MM.1S (cell line): ENCODE measurements at regions not wholly inside any gene's neighbourhood (a gene's known extent, or its start where the extent isn't known, plus 50 kb on each side); places are given as distances from the start of the nearest gene placed in this dataset.

ENCODE experiments used
- DNase-seq: peaks from one replicate; pipeline ENCODE4 v3.0.0-alpha.2; 2015
- H2AFZ ChIP-seq: fragments of 300-600 bp; sonication (generic); 2 replicates; pipeline ENCODE4 v1.6.0; 2016; ENCODE audit warnings: antibody characterized with exemption, low read length
- H3F3A ChIP-seq: fragments of 300-600 bp; sonication (generic); 2 replicates; pipeline ENCODE4 v1.6.1; 2016; ENCODE audit warnings: mild to moderate bottlenecking, antibody characterized with exemption, low read length, moderate library complexity, mixed read lengths; ENCODE audit not compliant: insufficient read depth
- H3K27ac ChIP-seq: fragments of 300-600 bp; sonication (generic); 2 replicates; pipeline ENCODE4 v1.5.1; 2016; ENCODE audit warnings: mild to moderate bottlenecking, low read length
- H3K27me3 ChIP-seq: fragments of 300-600 bp; sonication (generic); replicated peaks from 2 replicates; pipeline ENCODE4 v1.6.0; 2016; ENCODE audit warnings: low read length; ENCODE audit not compliant: insufficient read depth
- H3K36me3 ChIP-seq: fragments of 300-600 bp; sonication (generic); replicated peaks from 2 replicates; pipeline ENCODE4 v1.6.1; 2016; ENCODE audit warnings: mild to moderate bottlenecking, low read length, mixed read lengths; ENCODE audit not compliant: insufficient read depth
- H3K4me1 ChIP-seq: fragments of 300-600 bp; sonication (generic); 2 replicates; pipeline ENCODE4 v1.6.1; 2016; ENCODE audit warnings: low read length, mixed read lengths
- H3K4me2 ChIP-seq: fragments of 300-600 bp; sonication (generic); 2 replicates; pipeline ENCODE4 v1.6.0; 2016; ENCODE audit warnings: low read depth, low read length
- H3K4me3 ChIP-seq: fragments of 300-600 bp; sonication (generic); 2 replicates; pipeline ENCODE4 v1.5.1; 2016; ENCODE audit warnings: low read length, mixed read lengths
- H3K79me2 ChIP-seq: fragments of 300-600 bp; sonication (generic); 2 replicates; pipeline ENCODE4 v1.6.1; 2016; ENCODE audit warnings: mixed run types, low read length, mixed read lengths
- H3K9ac ChIP-seq: fragments of 300-600 bp; sonication (generic); 2 replicates; pipeline ENCODE4 v1.6.1; 2016; ENCODE audit warnings: low read length, mixed read lengths
- H3K9me2 ChIP-seq: fragments of 300-600 bp; sonication (generic); replicated peaks from 2 replicates; pipeline ENCODE4 v1.6.1; 2016; ENCODE audit warnings: mild to moderate bottlenecking, low read length, mixed read lengths; ENCODE audit not compliant: insufficient read depth
- H3K9me3 ChIP-seq: fragments of 300-600 bp; sonication (generic); replicated peaks from 2 replicates; pipeline ENCODE4 v1.6.1; 2016; ENCODE audit warnings: mild to moderate bottlenecking, low read length, mixed read lengths; ENCODE audit not compliant: insufficient read depth
- H4K20me1 ChIP-seq: fragments of 300-600 bp; sonication (generic); 2 replicates; pipeline ENCODE4 v1.6.1; 2016; ENCODE audit warnings: mild to moderate bottlenecking, low read length, moderate library complexity, mixed read lengths; ENCODE audit not compliant: insufficient read depth
- CTCF ChIP-seq: fragments of 300-600 bp; sonication (generic); IDR thresholded peaks from 2 replicates; pipeline ENCODE4 v1.5.1; 2016; ENCODE audit warnings: antibody characterized with exemption, low read length, mixed read lengths
- EZH2 ChIP-seq: fragments of 300-600 bp; sonication (generic); optimal IDR thresholded peaks from 2 replicates; pipeline ENCODE3; 2017; ENCODE audit warnings: low read depth, mild to moderate bottlenecking, antibody characterized with exemption, low read length, mixed read lengths
- EZH2phosphoT487 ChIP-seq: fragments of 300-600 bp; sonication (generic); IDR thresholded peaks from 2 replicates; pipeline ENCODE4 v1.6.1; 2018; ENCODE audit warnings: antibody characterized with exemption, low read length

GRCh38 chr12:5364036-5364770, 67.7 kb upstream of the NTF3 start:
- no peaks in the 10 kb centered on the region for H3K36me3 ChIP-seq
- H3K9me2 ChIP-seq: no peaks in the 10 kb centered on the region
- DNase-seq: no peak
- no peaks in the 10 kb centered on the region for H4K20me1 ChIP-seq
- TF ChIP-seq EZH2 (no peak), EZH2phosphoT487 (no peak), CTCF (no peak)
- no peaks in the 10 kb centered on the region for H3K27me3 ChIP-seq
- H3K27ac ChIP-seq: no peak overlapping the region
- no peaks in the 10 kb centered on the region for H3K9me3 ChIP-seq
- no peaks in the 10 kb centered on the region for H3F3A ChIP-seq
- H2AFZ ChIP-seq: no peak overlapping the region
- no peak overlapping the region for H3K9ac ChIP-seq
- H3K4me2 ChIP-seq: no peak overlapping the region
- H3K79me2 ChIP-seq: no peaks in the 10 kb centered on the region
- no peaks in the 10 kb centered on the region for H3K4me1 ChIP-seq
- H3K4me3 ChIP-seq: no peak overlapping the region

- no peaks in the 10 kb centered on the region for H3K4me1 ChIP-seq
- H3K9ac ChIP-seq: no peak overlapping the region
- no peaks in the 10 kb centered on the region for H3K79me2 ChIP-seq
- H3K4me2 ChIP-seq: no peak overlapping the region
- H3K4me3 ChIP-seq: no peak overlapping the region
- no peaks in the 10 kb centered on the region for H3K9me3 ChIP-seq
- H3K9me2 ChIP-seq: no peaks in the 10 kb centered on the region
- no peaks in the 10 kb centered on the region for H4K20me1 ChIP-seq
- no peaks in the 10 kb centered on the region for H3K27me3 ChIP-seq
- H3F3A ChIP-seq: no peaks in the 10 kb centered on the region
- no peak for DNase-seq
- no peak for TF ChIP-seq EZH2phosphoT487
- no peak for TF ChIP-seq CTCF
- no peak for TF ChIP-seq EZH2
- H3K27ac ChIP-seq: no peak overlapping the region
- no peaks in the 10 kb centered on the region for H3K36me3 ChIP-seq
- H2AFZ ChIP-seq: no peak overlapping the region
These were observed 62.6 kb upstream of the NTF3 start for GRCh38 chr12:5369298-5369697.

GRCh38 chr12:5371631-5372030, 60.3 kb upstream of the NTF3 start:
- no peaks in the 10 kb centered on the region for H3K4me1 ChIP-seq
- H3K9me3 ChIP-seq: no peaks in the 10 kb centered on the region
- no peaks in the 10 kb centered on the region for H3K36me3 ChIP-seq
- no peaks in the 10 kb centered on the region for H3K9me2 ChIP-seq
- H3F3A ChIP-seq: no peaks in the 10 kb centered on the region
- no peaks in the 10 kb centered on the region for H3K79me2 ChIP-seq
- H3K27me3 ChIP-seq: no peaks in the 10 kb centered on the region
- no peak for DNase-seq
- no peak for TF ChIP-seq EZH2phosphoT487
- no peak for TF ChIP-seq EZH2
- no peak for TF ChIP-seq CTCF
- no peaks in the 10 kb centered on the region for H4K20me1 ChIP-seq
- H3K4me3 ChIP-seq: no peak overlapping the region
- no peak overlapping the region for H3K4me2 ChIP-seq
- no peak overlapping the region for H3K27ac ChIP-seq
- no peak overlapping the region for H3K9ac ChIP-seq
- no peak overlapping the region for H2AFZ ChIP-seq
